Stimulated activated CD8-positive, alpha-beta memory T cell treated with anti-CD3 and anti-CD28 coated beads, Interleukin-4, amount 100 ng/mL, for 48 hours (primary cell): ENCODE measurements at regions not wholly inside any gene's neighbourhood (a gene's known extent, or its start where the extent isn't known, plus 50 kb on each side); places are given as distances from the start of the nearest gene placed in this dataset.
A peak's percentile ranks its signal among the peaks of the same experiment; 100 is the strongest.

Source experiments
- DNase-seq: peaks from one replicate; pipeline ENCODE4 v3.0.0-alpha.2; 2020

DNA sequence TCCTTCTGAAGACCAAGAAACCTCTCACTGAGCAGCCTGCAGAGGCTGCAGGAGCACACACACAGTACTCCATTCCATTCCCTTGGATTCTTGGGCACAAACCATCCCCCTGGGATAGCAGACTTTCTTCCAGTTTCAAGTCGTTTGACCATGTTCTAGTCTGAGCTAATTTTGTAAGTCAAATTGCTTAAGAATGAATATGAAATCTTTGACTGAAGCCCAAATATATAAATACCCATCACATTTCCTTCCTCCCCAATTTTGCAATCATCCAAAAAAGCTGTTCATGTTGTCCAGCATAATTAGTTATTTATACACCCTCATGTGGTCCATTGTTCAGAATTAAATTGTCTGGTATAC, 231.2 kb upstream of the TPRG1 start:
- no peak for DNase-seq

DNA sequence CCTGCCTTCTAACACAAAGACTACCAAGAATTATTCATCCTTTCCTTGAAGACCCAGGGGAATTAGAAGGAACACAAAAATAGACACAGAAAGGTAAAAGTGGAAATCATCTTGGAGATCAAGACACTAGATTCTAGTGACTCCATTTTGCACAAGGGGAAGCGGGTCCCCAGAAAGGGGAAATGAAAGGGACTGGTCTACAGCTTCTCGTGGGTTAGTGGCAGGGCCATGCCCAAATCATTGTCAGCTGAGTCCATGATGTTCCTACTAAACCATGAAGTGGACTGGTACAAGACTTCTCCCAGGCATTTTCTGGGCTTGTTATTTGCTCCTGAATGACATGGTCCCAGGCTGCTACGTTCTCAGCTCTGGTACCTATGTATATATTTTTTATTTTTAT, 230.7 kb upstream of the TPRG1 start:
- DNase-seq, result no peak

DNA sequence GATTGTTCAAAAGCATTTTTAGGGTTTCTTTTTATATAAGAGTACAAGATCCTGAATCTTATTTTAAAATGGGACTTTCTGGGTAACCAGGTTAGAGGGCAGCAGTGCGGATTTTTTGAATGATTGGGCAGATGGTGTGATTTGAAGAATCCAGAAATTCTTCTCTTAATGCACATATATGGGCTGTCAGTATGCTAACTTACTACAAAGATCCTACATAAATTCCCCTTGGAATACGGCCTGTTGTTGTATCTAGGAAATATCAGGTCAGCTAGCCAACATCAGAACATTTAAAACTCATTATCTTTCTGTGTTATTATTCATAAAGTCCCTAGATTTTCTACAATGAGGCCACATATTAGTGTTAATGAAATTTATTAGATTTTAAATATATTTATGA, 229.6 kb upstream of the TPRG1 start:
- DNase-seq, result no peak

DNA sequence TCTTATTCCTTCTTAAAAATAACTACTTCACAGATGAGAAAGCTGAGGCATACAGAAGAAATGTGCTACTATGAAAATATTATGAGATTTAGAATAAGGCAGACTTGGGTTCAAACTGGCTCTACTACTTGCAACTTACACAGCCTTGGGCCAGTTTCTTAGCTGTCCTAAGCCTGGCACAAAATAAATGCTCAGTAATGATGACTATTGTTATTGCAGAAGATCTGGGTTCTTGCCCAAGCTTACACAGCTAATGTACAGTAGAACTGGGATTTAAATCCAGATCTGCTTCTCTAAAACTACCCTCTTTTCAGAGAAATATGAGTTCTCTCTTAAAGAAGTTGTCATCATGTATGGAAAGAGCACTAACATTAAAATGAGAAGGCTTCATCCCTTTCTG, 228.2 kb upstream of the TPRG1 start:
- no peak for DNase-seq

DNA sequence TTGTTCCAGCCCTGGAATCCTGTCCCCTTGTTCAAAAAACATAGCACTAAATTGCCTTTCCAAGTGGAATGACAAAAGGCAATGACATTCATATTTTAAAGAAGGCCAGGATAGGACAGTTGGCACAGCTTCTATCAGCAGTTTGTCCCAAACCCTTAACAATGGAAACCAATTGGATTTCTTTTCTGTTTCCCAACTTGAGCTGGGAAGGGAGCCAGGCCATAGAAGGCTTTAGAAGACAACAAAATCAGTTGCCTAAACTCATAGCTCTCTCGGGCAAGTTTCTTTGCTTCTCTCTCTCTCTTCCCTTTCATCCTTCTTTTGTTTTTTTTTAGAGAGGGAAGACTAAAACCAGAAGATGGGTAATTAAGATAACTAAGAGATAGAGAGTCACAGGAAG, 227.7 kb upstream of the TPRG1 start:
- no peak for DNase-seq

DNA sequence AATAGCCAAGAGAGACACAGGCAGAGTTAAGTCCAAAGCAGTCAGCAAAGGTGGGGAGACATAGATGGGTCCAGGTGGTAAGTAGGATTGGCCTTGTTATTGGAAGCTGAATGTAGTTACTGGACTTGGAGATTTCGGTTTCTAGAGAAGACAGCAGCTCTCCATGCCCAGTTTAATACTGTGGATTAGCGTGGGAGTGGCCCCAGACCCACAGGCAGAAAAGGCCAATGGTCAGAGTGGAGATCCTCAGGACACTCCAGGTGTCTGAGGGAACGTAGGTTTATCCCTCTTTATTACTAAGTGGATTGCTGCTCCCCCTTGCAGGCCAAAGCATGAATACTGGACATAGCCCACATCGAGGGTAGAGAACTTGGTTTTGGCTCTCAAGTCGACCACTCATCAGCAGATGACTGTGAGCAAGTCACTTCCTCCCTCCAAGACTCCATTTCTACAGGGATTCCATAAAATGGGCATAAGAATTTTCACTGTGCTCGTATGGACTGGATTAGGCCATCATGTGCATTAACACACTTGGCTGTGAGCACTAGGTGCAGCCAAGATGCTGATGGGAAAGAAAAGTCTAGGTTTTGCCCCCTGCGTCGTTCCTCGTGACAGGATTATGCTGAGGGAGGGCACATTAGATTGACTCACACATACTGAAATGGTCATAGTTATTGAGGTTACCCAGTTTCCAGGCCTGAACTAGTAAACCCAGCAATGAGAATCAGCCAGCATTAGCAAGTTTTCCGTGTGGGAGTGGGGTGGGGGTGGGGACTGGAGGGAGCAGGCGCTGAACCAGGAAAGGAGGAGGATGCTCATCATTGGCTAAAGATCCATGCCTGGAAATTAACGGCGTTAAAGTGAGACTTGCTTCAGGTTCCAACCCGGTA, 225.2 kb upstream of the TPRG1 start:
- DNase-seq, result no peak

DNA sequence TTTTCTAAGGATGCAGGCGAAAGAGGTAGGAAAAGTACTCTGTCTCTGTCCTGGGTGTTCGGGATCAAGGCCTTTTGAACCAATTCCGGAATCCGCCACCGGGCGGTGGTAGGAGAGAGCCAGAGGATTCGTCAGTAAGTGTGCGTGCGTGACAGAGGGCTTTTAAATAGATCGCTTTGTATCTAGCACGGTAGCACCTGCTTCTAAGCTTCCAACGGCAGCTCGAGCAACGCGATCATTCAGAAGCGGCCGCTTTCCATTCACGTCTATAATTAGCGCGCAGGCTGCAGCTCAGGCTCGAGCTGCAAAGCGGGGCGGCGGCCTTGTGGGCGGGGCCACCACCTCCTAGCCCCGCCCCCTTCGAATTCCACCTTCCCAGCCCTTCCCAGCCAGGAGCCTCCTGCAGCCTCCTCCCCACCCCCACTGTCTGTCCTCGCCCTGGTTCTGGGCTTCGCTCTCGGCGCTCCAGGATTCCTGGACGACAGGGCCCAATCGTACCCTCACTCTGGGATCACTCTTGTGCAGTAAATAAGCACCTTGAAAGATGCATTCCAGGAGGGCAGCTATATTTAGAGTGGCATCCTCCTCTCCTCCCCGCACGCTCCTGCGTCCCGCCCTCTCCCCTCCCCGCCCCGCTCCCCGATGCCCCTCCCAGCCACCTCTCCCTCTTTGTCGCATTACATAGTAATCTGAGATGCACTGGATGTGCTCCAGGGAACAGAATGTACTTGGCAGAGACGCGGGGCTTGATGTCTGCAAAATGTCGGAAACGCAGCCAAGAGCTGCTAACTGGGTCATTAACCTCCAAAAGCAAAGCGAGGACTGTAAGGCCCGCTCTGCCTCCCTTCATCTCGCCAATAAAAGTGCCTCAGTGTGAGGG, 224.1 kb upstream of the TPRG1 start:
- DNase-seq, result peak; percentile 39

DNA sequence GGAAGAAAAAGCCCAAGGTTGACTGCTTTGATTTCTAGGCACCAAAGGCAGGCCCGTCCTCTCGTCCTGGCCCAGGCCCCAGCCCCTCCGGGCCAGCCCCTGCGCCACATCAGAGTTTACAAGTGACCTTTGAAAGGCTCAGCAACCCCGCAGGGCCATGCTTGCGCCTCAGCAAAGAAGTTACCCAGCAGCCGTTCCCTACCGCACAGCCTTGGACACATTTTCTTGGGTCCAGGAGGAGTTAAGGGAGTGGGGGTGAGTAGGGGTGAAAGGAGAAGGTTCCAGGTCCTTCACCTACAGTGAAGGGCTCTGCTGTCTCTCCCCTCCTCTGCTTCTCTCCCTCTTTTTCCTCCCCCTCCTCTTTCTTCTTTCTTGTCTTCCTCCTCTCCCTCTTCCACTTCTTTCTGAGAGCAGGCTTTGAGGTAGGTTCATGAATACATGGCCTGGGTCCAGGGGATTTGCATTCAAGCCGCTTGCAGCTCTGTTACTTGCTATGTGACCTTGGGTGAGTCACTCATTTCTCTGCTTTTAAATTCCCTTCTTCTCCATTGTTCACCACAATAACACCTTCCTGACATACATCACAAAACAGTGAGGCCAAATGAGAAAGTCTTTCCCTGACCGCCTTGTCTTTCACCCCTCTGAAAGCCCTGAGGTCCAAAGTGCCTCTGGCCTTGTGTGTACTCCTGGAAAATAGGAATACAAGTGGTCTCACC, 223.3 kb upstream of the TPRG1 start:
- no peak for DNase-seq

DNA sequence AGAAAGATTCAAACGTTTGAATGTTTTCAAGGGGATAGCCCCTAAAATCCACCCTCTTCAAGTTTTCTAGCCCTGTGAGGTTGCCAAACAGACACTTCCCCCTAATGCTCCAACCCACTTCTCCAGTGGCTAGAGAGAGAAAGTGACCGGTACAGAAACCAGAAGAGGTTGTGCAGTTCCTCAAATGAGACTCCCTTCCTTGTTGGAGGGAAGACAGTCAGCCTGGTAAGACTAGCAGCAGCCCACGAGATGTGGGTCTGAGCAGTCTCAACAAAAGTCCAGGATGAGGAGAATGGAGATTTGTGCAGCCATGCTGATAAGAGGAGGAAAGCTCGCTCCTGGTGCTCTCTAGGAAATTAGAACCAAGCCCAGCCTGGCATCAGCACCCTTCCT, 222.8 kb upstream of the TPRG1 start:
- DNase-seq, result no peak

DNA sequence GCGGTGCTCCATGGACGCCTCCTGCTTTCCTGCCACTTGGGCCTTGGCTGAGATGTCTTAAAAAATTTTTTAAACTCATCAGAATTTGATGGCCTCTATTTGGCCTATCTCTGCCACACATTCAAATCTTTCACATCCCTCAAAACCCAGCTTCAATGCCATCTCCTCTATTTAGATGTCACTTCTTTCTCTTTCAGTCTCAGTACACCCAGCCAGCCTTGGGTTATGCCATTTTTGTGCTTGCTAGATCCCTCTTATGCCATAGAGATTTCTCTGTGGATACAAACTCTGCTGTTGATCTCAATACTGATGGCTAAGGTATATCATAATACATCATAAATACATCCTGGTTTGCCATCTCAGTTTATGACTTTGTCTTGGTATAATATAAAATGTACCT, 222.3 kb upstream of the TPRG1 start:
- DNase-seq, result no peak

DNA sequence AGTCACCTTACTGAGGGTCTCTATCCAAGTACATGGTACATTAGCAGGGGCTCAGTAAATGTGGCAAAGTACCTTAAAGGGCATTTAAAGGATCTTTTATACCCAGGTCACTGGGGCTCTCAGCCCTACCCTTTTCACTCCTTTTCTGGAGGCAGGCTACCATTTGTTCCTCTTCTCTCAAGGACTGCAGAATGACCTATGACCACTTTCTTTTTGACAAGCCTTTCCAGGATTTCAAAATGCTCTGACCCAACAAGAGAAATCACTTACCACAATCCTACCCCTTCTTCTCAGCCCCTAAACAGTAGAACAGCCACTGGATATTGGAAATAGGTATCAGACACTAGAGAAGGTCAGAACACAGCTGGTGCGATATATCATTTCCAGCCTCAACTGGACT, 221.8 kb upstream of the TPRG1 start:
- DNase-seq, result no peak

DNA sequence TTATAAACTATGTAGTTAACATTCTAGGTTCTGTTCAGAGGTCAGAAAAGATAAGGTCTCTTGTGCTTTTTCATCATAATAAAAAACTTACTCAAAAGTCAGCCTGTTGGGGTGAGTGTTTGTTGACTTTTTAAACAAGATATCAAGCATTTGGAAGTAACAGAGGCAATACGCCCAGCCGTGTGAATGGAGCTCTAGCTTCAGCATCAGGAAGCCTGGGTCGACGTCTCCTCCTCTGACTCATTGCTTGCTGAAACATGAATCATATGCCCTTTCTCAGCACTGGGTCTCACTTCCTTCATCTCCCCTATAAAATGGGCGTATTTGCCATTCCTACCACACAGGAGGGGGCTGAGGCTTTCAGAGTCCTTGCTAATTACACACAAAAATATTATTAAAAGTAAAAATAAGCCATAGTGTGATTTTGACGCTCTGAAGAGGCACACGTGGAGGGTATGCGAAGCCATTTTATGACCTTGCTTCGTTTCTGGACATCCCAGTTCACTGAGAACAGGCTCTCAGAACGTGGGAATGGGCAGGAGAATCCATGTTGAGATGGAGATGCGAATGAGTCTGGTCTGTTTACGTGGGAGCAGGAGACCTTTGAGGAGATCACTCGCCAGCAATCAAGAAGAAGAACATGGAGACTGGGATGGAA, 220.8 kb upstream of the TPRG1 start:
- peak; percentile 47 for DNase-seq

DNA sequence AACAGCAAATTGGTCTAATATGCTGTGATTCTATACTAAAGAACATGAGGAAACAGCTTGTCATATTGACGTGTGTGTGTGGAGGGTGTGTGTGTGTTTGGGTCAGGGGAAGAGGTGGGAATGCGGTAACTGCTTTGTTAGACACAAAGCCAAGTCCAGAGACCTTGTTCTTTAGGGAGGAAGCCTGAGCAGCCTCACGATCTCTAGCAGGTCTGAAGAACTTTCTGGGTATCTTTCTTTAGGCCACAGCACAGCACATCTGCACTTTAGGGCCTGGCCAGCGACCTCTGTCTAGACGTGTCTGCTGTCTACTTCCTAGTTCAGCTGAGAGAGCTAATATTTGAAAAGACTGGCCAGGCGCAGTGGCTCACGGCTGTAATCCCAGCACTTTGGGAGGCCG, 220.0 kb upstream of the TPRG1 start:
- DNase-seq, result no peak

DNA sequence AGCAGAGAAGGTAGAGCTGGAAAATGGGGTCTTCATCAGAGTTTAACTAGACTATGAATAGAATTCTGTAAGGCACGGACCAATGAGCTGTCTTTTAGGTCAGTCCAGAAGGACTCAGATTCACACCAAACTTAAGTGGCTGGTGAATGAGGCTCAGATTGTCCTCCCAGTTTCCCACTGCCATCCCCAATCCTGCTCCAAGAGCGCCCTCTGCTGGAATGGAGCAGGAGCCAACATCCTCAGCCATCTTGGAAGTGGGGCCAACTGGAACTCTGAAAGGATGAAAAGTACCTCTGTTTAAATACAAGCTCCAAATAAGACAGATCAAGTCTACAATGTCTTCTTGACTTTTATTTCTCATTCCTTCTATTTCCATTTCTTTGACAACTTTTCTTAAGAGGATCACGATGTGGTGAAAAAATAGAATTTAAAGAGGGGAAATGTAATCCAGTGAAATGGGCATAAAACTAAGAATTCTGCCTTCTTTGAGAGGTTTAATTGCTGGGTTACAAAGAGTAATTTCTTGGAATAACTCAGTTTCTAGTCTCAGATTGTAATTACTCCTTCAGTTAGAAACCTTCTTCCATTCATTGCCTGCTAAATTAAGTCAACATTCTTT, 217.1 kb upstream of the TPRG1 start:
- peak; percentile 87 for DNase-seq

DNA sequence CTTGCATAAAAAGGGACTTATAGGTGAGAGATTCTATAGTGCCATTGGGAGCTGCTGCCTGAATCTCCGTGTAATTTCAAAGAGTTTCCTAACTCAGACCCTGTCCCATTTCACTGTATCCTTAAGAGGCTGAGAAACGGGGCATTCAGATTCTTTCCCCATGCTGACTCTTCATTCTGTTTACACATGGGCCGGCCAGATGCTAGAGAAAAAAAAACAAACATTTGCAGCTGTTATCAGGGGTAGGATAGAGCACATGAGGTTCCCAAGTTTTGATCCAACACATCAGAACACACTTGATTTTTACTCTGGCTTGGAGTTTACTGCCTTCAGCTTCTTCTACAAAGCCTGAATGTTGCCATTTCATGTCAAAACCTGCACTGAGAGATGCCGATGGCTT, 215.9 kb upstream of the TPRG1 start:
- DNase-seq, result no peak

DNA sequence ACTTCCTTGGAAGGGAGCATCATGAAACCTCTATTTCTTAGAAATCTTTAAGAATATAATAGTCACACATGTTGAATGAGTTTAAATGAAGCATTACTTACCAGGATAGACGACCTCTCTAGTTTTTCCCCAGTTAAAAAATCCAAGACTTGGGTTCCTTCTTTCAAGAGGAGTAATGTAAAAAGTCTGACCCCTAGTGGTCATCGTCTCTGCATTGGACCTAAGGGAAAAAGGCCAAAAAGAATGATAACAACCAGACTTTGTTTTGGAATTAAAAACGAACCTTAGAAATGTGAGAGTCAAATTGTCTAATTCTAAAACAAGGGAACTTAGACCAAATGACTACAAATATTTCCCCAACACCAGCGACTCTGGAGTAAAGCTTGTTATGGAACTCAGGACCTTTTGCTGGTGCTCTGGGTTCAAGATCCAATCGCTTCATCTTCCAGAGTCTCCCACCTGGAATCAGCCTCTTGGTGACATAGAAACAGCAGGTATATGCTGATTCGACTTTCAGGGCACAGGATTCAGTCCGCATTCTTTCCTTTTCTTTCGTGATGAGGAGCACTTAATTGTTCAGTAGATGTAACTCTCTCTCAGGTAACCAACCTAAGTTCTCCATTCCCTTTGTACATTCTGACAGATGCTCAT, 214.8 kb upstream of the TPRG1 start:
- no peak for DNase-seq

DNA sequence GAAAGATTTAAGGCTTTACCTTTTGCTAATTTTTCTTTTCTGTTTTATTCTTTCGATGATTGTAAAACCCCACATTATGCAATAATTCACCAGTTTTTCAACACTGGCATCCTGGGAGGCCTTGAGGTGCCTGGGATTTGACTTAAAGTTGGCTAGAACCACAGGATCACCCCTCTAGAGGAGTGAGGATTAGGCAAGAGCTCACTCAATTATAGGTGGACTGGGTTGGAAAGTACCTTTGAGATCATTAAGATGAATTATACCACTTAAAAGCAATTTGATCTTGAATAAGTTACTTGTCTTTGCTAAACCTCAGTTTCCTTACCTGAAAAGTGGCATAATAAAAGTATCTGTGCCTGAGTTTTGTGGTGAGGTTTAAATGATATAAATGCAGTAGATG, 212.8 kb upstream of the TPRG1 start:
- DNase-seq, result no peak

DNA sequence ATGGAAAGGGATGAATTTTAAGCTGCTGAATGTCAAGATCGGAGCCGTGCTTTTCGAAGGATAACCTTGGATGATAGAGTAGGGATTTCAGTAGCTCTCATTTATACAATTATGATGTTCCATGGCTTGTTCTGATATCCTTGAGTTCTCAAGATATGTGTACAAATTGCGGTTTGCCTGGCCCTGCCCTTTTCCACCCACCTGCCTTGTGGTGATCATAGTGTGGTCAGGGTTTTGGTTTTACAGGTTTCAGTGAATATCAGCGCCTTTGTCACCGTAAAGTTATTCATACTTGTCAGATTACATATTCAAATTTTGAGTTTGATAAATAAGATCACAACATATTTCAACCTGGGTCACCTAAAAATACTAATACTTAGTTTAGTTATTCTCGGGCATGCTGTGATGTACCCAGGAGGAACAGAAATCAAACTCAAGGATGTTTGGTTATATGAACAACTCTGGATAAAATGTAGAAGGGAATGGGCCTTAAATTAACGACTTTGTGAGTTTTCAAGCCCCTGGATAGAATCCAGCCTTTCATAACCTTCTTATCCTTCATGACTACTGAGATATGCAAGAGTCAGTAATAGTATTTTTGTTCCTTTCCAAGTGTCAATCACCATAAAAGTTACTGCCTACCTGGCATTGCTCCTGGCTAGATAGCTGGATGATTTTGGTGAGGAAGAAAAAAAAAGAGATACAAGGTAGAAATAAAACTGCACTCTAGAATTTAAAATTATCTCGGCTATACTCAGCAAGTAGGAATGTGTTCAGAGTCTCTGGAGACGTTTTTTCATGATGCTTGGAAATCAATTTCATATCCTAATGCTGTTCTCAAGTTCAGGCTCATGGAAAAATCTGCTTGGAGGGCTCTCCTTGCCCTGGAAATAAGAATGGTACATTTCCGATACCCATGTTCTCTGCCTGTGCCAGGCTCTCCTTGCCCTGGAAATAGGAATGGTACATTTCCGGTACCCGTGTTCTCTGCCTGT, 209.2 kb upstream of the TPRG1 start:
- peak; percentile 52 for DNase-seq

DNA sequence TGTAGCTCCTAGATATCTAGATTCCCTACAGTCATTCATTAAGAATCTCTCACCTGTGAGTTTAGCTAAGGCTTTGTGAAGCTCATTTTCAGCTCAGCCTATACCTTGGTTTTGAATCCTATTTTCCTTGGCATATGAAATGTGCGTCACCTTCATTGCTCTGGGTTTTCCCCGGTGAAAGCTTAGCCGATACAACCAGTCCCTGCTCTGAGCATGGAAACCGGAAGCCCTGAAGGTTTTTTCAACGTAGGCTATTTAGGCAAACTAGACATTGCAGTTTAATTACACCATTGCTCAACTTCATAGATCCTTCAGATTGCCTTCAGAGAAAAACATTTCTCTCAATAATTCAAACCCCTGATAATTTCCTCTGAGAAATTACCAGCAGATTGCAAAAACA, 206.8 kb upstream of the TPRG1 start:
- no peak for DNase-seq

DNA sequence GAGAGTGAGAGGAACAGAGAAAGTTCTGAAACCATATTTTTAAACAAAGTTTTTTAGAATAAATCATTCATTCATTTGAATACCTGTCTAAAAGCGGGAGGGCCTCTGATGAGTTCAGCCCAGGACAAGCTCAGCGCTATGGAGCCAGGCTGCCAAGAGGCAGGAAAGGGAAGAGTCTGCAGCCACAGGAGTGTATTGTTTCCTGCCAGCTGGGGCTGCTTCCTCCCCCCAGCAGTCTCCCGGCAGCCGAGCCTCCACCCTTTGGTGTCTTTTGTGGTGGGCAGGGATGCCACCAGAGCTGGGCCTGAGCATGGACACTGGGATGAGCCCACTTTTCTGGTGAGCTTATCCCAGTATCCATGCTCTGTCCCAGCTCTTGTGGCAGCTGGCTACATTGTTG, 199.5 kb upstream of the TPRG1 start:
- no peak for DNase-seq
